ENCODE measurements at regions not wholly inside any gene's neighbourhood (a gene's known extent, or its start where the extent isn't known, plus 50 kb on each side); places are given as distances from the start of the nearest gene placed in this dataset.

- no peak overlapping the region for H3K56ac ChIP-seq (replicated peaks; ENCODE audit: insufficient read length, low read depth, low read length)
Observed at GRCh38 chr12:83960767-83961166, 951.8 kb downstream of the SLC6A15 start.

More at GRCh38 chr12:83960767-83961166, 951.8 kb downstream of the SLC6A15 start:
- ChIA-PET CTCF (ENCODE audit: partially characterized antibody) (interaction anchor here (1.2 kb wide), 1 partner anchor 537 kb away, joined by 3 read pairs; no protein-coding TSS in a partner anchor), POLR2A (ENCODE audit: partially characterized antibody) (no interaction called here)
- no peak overlapping the region for H4K5ac ChIP-seq (ENCODE audit: insufficient read length, low read depth, low read length)
- FAIRE-seq (no peak), DNase-seq (ENCODE audit: low read depth in 1 of 2, low spot score in 2 of 2) (no peak)
- no peak overlapping the region for H2BK20ac ChIP-seq (ENCODE audit: low read length)
- no peak overlapping the region for H2BK5ac ChIP-seq (ENCODE audit: low read depth, low read length)
- TF ChIP-seq SRF (IDR thresholded peaks at IDR 0.05; ENCODE audit: low read depth, low read length) (no peak), POU5F1 (IDR thresholded peaks at IDR 0.05; ENCODE audit: low read depth, low read length) (no peak), MAFK (IDR thresholded peaks at IDR 0.05; ENCODE audit: low read depth, low read length) (no peak), BACH1 (IDR thresholded peaks at IDR 0.05; ENCODE audit: low read length) (no peak), KDM1A (IDR thresholded peaks at IDR 0.05; ENCODE audit: borderline replicate concordance, low read length) (no peak), TAF7 (optimal IDR thresholded peaks at IDR 0.05; ENCODE audit: borderline replicate concordance, low read depth, low read length) (no peak), RNF2 (IDR thresholded peaks at IDR 0.05; ENCODE audit: borderline replicate concordance, low read depth, low read length, missing control alignments, poor library complexity, severe bottlenecking) (no peak), KDM5A (IDR thresholded peaks at IDR 0.05; ENCODE audit: low read length) (no peak), SP4 (IDR thresholded peaks at IDR 0.05; ENCODE audit: low read length) (no peak), SP1 (IDR thresholded peaks at IDR 0.05; ENCODE audit: low read depth, low read length) (no peak)
- no peak overlapping the region for H3K27ac ChIP-seq (ENCODE audit: low read depth, low read length)
- H3K79me1 ChIP-seq (ENCODE audit: low read depth, low read length) = no peaks in the 10 kb centered on the region
- no peak overlapping the region for H4K91ac ChIP-seq (replicated peaks; ENCODE audit: insufficient read length, low read length)
- peaks cover 0 to 3% (median 0%) of the 10 kb centered on the region in 4 experiments; a peak in 1 of 7 replicates for H3K4me1 ChIP-seq (replicated peaks in 1 of 4; ENCODE audit: control insufficient read depth in 3 of 4, insufficient read depth in 4 of 4, low read length in 3 of 4)
- H2BK120ac ChIP-seq (replicated peaks; ENCODE audit: low read depth, low read length) = no peak overlapping the region
- H3K18ac ChIP-seq (ENCODE audit: extremely low read depth, low read length) = no peak overlapping the region
- H3K27me3 ChIP-seq (replicated peaks in 1 of 4; ENCODE audit: control insufficient read depth in 3 of 4, extremely low read depth in 1 of 4, insufficient read depth in 3 of 4, low read length in 3 of 4) = no peaks in the 10 kb centered on the region
- no peak overlapping the region for H3K4me2 ChIP-seq (ENCODE audit: insufficient read depth in 1 of 2, low read depth in 2 of 2, low read length in 2 of 2)
- 96% methylated on average over 1 of the region's 1 CpG; no CpG with 5 or more reads in 1 of the 2 experiments for WGBS, 2 experiments (ENCODE audit: extremely low coverage in 1 of 2, insufficient coverage in 1 of 2, insufficient read length in 1 of 2, insufficient replicate concordance in 2 of 2, low coverage in 1 of 2, low lambda C conversion rate in 2 of 2, missing lambda C conversion rate in 1 of 2)
- no peak overlapping the region for H2AK5ac ChIP-seq (ENCODE audit: low read depth, low read length)
- no peak overlapping the region for H3K23ac ChIP-seq (ENCODE audit: insufficient read length)
- H3K79me2 ChIP-seq (ENCODE audit: control insufficient read depth in 1 of 2, insufficient read depth in 2 of 2, low read length in 2 of 2) = no peaks in the 10 kb centered on the region
- H4K20me1 ChIP-seq (replicated peaks in 1 of 2; ENCODE audit: control insufficient read depth in 1 of 2, insufficient read depth in 2 of 2, low read length in 2 of 2) = no peaks in the 10 kb centered on the region
- H2BK12ac ChIP-seq (ENCODE audit: low read depth, low read length) = no peak overlapping the region
- no peaks in the 10 kb centered on the region for H3K36me3 ChIP-seq (ENCODE audit: control insufficient read depth in 2 of 4, insufficient read depth in 4 of 4, low read length in 3 of 4)
- H2AFZ ChIP-seq (ENCODE audit: low read length) = no peak overlapping the region
- H3K4ac ChIP-seq (replicated peaks; ENCODE audit: insufficient read length, low read depth, low read length) = no peak overlapping the region
- no peak overlapping the region for H2BK15ac ChIP-seq (ENCODE audit: low read length)
- H3K4me3 ChIP-seq (ENCODE audit: extremely low read depth in 1 of 4, insufficient read depth in 2 of 4, low read depth in 3 of 4, low read length in 4 of 4) = no peak overlapping the region
- H4K8ac ChIP-seq (ENCODE audit: extremely low read depth, insufficient read depth, low read length) = no peak overlapping the region
- H3K9me3 ChIP-seq (ENCODE audit: insufficient read depth in 2 of 2, low read depth in 1 of 2, low read length in 1 of 2) = no peaks in the 10 kb centered on the region
- no peak overlapping the region for H3K9ac ChIP-seq (replicated peaks in 1 of 4; ENCODE audit: extremely low read depth in 1 of 4, low read depth in 3 of 4, low read length in 3 of 4)
- H3K23me2 ChIP-seq (ENCODE audit: low read depth, low read length) = no peaks in the 10 kb centered on the region
- H3K14ac ChIP-seq (ENCODE audit: insufficient read length) = no peak overlapping the region

Data from H1 (cell line).